ENCODE measurements at regions not wholly inside any gene's neighbourhood (a gene's known extent, or its start where the extent isn't known, plus 50 kb on each side); places are given as distances from the start of the nearest gene placed in this dataset.

DNA sequence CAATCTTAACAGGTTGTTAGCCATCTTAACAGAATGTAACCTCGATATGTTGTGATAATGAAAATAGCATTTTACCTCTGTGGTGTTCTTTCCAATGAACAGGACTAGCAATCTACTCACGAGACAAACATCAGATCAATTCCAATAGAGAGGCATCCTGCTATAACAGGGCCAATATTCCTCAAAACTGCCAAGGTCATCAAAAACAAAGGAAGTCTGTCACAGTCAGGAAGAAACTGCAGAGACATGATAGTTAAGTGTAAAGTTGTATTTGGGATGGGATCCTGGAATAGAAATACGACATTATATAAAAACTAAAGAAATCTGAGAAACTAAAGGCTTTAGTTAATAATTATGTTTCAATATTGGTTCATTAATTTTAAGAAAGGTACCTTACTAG lies 588.9 kb upstream of the NETO1 start:
- H3K4me3 ChIP-seq (ENCODE audit: low read depth in 1 of 3, low read length in 3 of 3) = no peak overlapping the region
- TF ChIP-seq JUND (IDR thresholded peaks at IDR 0.05) (no peak), FOXA2 (IDR thresholded peaks at IDR 0.05) (no peak), EGR1 (IDR thresholded peaks at IDR 0.05; ENCODE audit: low read depth in 2 of 2) (no peak), RAD21 (IDR thresholded peaks at IDR 0.05) (no peak), SP1 (IDR thresholded peaks at IDR 0.05) (no peak), GABPA (IDR thresholded peaks at IDR 0.05 in 1 of 2, conservative IDR thresholded peaks at IDR 0.05 in 1 of 2) (no peak), NR2F2 (IDR thresholded peaks at IDR 0.05) (no peak), HNF4A (conservative IDR thresholded peaks at IDR 0.05) (no peak), RXRA (IDR thresholded peaks at IDR 0.05) (no peak)
- TF ChIP-seq, protein P1, sequence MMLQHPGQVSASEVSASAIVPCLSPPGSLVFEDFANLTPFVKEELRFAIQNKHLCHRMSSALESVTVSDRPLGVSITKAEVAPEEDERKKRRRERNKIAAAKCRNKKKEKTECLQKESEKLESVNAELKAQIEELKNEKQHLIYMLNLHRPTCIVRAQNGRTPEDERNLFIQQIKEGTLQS (IDR thresholded peaks at IDR 0.05) = no peak
- TF ChIP-seq, protein P2, sequence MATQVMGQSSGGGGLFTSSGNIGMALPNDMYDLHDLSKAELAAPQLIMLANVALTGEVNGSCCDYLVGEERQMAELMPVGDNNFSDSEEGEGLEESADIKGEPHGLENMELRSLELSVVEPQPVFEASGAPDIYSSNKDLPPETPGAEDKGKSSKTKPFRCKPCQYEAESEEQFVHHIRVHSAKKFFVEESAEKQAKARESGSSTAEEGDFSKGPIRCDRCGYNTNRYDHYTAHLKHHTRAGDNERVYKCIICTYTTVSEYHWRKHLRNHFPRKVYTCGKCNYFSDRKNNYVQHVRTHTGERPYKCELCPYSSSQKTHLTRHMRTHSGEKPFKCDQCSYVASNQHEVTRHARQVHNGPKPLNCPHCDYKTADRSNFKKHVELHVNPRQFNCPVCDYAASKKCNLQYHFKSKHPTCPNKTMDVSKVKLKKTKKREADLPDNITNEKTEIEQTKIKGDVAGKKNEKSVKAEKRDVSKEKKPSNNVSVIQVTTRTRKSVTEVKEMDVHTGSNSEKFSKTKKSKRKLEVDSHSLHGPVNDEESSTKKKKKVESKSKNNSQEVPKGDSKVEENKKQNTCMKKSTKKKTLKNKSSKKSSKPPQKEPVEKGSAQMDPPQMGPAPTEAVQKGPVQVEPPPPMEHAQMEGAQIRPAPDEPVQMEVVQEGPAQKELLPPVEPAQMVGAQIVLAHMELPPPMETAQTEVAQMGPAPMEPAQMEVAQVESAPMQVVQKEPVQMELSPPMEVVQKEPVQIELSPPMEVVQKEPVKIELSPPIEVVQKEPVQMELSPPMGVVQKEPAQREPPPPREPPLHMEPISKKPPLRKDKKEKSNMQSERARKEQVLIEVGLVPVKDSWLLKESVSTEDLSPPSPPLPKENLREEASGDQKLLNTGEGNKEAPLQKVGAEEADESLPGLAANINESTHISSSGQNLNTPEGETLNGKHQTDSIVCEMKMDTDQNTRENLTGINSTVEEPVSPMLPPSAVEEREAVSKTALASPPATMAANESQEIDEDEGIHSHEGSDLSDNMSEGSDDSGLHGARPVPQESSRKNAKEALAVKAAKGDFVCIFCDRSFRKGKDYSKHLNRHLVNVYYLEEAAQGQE (IDR thresholded peaks at IDR 0.05) = no peak
- TF ChIP-seq, protein P3, sequence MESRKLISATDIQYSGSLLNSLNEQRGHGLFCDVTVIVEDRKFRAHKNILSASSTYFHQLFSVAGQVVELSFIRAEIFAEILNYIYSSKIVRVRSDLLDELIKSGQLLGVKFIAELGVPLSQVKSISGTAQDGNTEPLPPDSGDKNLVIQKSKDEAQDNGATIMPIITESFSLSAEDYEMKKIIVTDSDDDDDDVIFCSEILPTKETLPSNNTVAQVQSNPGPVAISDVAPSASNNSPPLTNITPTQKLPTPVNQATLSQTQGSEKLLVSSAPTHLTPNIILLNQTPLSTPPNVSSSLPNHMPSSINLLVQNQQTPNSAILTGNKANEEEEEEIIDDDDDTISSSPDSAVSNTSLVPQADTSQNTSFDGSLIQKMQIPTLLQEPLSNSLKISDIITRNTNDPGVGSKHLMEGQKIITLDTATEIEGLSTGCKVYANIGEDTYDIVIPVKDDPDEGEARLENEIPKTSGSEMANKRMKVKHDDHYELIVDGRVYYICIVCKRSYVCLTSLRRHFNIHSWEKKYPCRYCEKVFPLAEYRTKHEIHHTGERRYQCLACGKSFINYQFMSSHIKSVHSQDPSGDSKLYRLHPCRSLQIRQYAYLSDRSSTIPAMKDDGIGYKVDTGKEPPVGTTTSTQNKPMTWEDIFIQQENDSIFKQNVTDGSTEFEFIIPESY (IDR thresholded peaks at IDR 0.05) = no peak
- TF ChIP-seq, protein P4, sequence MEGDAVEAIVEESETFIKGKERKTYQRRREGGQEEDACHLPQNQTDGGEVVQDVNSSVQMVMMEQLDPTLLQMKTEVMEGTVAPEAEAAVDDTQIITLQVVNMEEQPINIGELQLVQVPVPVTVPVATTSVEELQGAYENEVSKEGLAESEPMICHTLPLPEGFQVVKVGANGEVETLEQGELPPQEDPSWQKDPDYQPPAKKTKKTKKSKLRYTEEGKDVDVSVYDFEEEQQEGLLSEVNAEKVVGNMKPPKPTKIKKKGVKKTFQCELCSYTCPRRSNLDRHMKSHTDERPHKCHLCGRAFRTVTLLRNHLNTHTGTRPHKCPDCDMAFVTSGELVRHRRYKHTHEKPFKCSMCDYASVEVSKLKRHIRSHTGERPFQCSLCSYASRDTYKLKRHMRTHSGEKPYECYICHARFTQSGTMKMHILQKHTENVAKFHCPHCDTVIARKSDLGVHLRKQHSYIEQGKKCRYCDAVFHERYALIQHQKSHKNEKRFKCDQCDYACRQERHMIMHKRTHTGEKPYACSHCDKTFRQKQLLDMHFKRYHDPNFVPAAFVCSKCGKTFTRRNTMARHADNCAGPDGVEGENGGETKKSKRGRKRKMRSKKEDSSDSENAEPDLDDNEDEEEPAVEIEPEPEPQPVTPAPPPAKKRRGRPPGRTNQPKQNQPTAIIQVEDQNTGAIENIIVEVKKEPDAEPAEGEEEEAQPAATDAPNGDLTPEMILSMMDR (IDR thresholded peaks at IDR 0.05; ENCODE audit: low read depth, low read length, missing input control) = no peak
- 84% methylated on average over 3 of the region's 3 CpGs for WGBS
- no peaks in the 10 kb centered on the region for H3K36me3 ChIP-seq (ENCODE audit: control insufficient read depth in 4 of 4, insufficient read depth in 3 of 4, low read depth in 1 of 4, low read length in 3 of 4)
- DNase-seq (ENCODE audit: low spot score) = no peak
- no peaks in the 10 kb centered on the region for H3K9me3 ChIP-seq (ENCODE audit: control insufficient read depth in 4 of 4, low read length in 3 of 4)
- no peaks in the 10 kb centered on the region for H3K27me3 ChIP-seq (ENCODE audit: control insufficient read depth in 4 of 4, insufficient read depth in 4 of 4, low read length in 3 of 4)
- H3K4me1 ChIP-seq (ENCODE audit: control insufficient read depth in 4 of 4, insufficient read depth in 4 of 4, low read length in 3 of 4) = peaks cover under 1 to 6% (median 3%) of the 10 kb centered on the region in 4 donors
- no peak overlapping the region for H3K9ac ChIP-seq (ENCODE audit: low read depth in 1 of 2, low read length in 2 of 2)
- H3K27ac ChIP-seq (ENCODE audit: low read depth in 1 of 2, low read length in 2 of 2) = no peak overlapping the region

DNA sequence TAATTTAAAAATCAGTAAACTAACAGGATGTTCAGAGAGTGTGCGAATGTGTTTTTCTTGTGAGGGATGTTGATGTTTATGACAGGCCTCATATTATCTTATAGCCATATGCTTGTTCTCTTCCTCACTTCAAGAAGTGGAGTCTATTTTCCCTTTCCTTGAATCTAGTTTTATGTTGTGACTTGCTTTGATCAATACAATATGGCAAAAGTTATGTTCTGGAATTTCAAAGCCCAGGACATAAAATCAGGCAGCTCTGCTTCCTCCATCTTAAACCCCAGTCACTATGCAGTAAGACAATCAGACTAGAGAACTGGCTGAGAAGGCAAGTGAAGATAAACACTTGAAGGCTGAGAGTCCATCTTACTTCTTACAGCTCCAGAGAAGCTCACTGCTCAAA lies 585.1 kb upstream of the NETO1 start:
- H3K4me1 ChIP-seq (ENCODE audit: control insufficient read depth in 4 of 4, insufficient read depth in 4 of 4, low read length in 3 of 4) = no peaks in the 10 kb centered on the region
- no peak overlapping the region for H3K27ac ChIP-seq (ENCODE audit: low read depth in 1 of 2, low read length in 2 of 2)
- TF ChIP-seq YY1 (IDR thresholded peaks at IDR 0.05) (no peak), RAD21 (IDR thresholded peaks at IDR 0.05) (no peak), NR2F2 (IDR thresholded peaks at IDR 0.05) (no peak), SP1 (IDR thresholded peaks at IDR 0.05) (no peak)
- no peaks in the 10 kb centered on the region for H3K27me3 ChIP-seq (ENCODE audit: control insufficient read depth in 4 of 4, insufficient read depth in 4 of 4, low read length in 3 of 4)
- WGBS = 94% methylated on average over 1 of the region's 1 CpG
- no peak overlapping the region for H3K4me3 ChIP-seq (ENCODE audit: low read depth in 1 of 3, low read length in 3 of 3)
- no peak overlapping the region for H3K9ac ChIP-seq (ENCODE audit: low read depth in 1 of 2, low read length in 2 of 2)
- H3K9me3 ChIP-seq (ENCODE audit: control insufficient read depth in 4 of 4, low read length in 3 of 4) = no peaks in the 10 kb centered on the region
- DNase-seq (ENCODE audit: low spot score) = no peak
- no peaks in the 10 kb centered on the region for H3K36me3 ChIP-seq (ENCODE audit: control insufficient read depth in 4 of 4, insufficient read depth in 3 of 4, low read depth in 1 of 4, low read length in 3 of 4)

Data from liver (tissue), 8 donors.